ENCODE measurements at regions not wholly inside any gene's neighbourhood (a gene's known extent, or its start where the extent isn't known, plus 50 kb on each side); places are given as distances from the start of the nearest gene placed in this dataset.

- TF ChIP-seq EZH2 (IDR thresholded peaks at IDR 0.05; ENCODE audit: low read depth, low read length, severe bottlenecking): no peak
- no peak for TF ChIP-seq JUN (IDR thresholded peaks at IDR 0.05; ENCODE audit: low read depth, low read length)
- no peak for TF ChIP-seq JUND (IDR thresholded peaks at IDR 0.05; ENCODE audit: low read length)
- TF ChIP-seq SP2 (IDR thresholded peaks at IDR 0.05; ENCODE audit: low read length): no peak
- TF ChIP-seq GTF2F1 (IDR thresholded peaks at IDR 0.05; ENCODE audit: borderline replicate concordance, low read depth, low read length): no peak
- no peak for TF ChIP-seq RNF2 (IDR thresholded peaks at IDR 0.05; ENCODE audit: borderline replicate concordance, low read depth, low read length, missing control alignments, poor library complexity, severe bottlenecking)
- TF ChIP-seq MAFK (IDR thresholded peaks at IDR 0.05; ENCODE audit: low read depth, low read length): no peak
- no peak for TF ChIP-seq EGR1 (IDR thresholded peaks at IDR 0.05; ENCODE audit: borderline replicate concordance, low read depth, low read length)
- TF ChIP-seq POLR2AphosphoS5 (IDR thresholded peaks at IDR 0.05; ENCODE audit: low read depth, low read length): no peak
- no peak for TF ChIP-seq RXRA (IDR thresholded peaks at IDR 0.05; ENCODE audit: insufficient read depth, low read depth, low read length)
Observed at GRCh38 chr6:54040545-54040944, 70.7 kb upstream of the MLIP start.

Measured in H1 (cell line).